ENCODE measurements at regions not wholly inside any gene's neighbourhood (a gene's known extent, or its start where the extent isn't known, plus 50 kb on each side); places are given as distances from the start of the nearest gene placed in this dataset.

DNA sequence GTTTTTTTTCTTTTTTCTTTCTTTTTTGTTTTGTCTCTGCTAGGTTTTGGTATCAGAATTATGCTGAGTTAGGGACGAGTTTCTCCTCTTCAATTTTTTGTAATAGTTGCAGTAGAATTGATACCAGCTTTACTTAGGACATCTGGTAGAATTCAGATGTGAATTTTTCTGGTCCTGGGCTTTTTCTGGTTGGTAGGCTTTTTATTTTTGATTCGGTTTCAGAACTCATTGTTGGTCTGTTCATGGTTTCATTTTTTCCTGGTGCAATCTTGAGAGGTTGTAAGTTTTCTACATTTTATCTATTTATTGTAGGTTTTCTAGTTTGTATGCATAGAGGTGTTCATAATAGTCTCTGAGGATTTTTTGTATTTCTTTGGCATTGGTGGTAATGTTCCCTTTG, 498.1 kb upstream of the CPEB2 start:
- no peak for DNase-seq

DNA sequence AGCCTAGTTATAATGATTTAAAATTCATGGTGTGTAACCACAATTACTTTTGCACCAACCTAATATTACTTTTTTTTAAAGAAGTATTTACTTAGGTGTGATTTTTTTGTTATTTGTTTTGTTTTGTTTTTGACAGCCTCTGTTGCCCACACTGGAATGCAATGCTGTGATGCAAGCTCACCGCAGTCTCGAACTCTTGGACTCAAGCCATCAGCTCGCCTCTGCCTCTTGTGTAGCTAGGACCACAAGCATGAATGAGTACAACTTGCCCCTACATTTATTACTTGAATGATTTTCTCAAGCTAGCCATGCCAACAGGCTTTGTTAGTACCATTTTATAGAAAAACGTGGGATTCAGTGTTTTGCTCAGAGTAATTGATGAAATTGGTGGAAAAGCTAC, 488.8 kb upstream of the CPEB2 start:
- no peak for DNase-seq

DNA sequence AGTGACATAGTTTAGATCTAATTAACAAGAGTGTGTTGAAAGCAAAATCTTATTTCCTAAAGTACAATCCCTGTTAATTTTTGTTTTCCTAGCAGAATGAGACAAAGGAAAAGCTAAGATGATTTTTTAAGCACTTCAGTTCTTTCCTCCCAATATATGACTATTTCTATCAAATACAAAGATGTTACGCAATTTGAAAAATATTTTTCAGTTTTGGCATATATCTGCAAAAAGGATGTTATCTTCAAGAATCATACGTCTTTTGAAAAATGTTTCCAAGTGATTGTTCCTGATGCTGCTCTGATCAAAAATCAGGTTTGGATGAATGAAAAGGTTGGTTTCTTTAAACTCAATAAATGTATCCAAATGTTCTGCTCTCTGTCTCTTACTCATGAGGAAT, 486.7 kb upstream of the CPEB2 start:
- DNase-seq = no peak

DNA sequence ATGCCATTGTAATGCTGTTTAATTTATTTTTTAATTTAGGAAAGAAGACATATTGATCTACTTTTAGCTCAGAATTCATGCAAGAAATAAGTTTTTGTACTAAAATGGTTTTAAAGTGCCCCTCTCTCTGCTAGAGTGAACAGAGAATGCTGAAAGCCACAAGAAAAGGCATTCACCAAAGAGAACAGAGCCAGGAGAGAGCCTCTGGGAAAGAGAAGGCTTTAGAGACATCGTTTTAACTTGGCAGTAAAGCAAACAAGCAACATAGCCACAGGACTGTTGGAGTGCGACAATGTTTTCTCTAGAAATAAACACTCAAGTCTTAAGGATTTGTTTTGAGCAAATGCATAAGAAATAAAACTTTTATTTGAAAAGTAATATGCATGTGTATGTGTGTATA, 484.1 kb upstream of the CPEB2 start:
- DNase-seq = no peak

GRCh38 chr4:14520171-14520570, 482.1 kb upstream of the CPEB2 start:
- DNase-seq = no peak

DNA sequence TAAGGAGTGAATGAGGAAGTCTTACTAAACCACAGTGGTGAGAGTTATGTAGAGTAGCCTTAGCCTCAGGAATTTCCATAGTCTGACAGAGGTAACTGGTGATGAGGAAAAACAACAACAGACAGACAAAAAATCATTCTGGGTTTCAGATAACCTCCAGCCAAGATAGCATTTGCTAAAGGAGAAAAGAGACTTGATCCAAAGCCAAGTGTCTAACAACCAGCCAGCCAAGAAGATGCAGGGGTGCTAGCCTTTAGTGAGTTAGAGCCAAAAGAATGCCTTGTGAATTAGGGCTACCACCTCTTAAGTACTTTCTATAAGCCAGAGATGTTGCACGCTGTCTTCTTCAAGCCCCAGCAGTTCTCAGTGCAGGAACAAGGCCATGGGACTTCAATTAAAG, 478.0 kb upstream of the CPEB2 start:
- DNase-seq = no peak

- no peak for DNase-seq
Measured at GRCh38 chr4:14528918-14529317, 473.4 kb upstream of the CPEB2 start.

DNA sequence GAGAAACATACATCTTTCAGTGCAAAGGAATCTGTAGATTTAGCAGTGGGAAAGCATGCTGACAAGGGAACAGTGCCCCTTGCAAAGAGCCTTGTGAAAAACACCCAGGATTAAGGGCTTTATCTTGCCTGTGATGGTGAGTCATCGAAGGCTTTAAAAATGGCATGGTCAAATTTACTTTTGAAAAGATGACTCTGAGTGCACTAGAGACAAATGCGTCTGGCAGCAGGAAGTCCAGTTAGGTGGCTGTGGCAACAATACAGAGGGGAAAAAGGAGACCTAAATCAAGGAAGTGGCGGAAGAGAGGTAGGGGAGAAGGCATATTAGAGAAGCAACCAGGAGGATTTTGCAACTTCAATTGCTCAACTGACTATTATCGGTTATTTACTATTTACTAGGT, 472.6 kb upstream of the CPEB2 start:
- DNase-seq = no peak

DNA sequence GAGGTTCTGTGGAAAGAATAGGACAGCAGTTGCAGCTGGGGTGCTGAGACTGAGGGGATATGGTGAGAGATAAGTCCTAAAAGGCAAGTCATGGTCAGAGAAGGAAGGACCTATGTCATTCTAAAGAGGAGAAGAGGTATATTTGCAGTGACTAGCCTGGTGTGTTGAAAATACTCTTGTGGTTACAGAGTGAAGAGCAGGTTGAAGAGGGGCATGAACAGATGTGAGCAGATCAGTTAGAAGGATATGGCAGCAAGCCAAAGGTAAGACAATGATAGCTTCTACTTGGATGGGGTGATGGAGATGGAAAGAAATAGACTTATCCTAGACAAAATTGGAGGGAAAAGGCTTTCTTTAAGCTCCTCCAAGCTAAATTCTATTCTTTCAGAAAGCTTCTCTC, 469.8 kb upstream of the CPEB2 start:
- no peak for DNase-seq

- no peak for DNase-seq
Measured at GRCh38 chr4:14539246-14539645, 463.0 kb upstream of the CPEB2 start.

DNA sequence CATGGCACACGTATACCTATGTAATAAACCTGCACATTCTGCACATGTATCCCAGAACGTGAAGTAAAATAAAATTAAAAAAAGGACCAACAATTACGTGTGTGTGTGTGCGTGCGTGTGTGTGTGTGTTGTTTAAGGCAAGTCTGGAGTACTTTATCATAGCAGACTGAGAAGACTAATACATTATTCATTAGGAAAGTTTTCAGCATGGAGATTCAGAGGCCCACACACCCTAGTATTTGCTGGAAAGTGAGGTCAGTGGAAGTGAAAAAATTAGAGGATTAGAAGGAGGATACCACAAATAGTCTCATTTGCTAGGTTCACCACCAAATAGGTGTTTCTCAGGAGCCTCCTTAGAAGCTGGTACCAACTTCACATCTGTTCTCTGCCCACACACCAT, 457.1 kb upstream of the CPEB2 start:
- DNase-seq = no peak

DNA sequence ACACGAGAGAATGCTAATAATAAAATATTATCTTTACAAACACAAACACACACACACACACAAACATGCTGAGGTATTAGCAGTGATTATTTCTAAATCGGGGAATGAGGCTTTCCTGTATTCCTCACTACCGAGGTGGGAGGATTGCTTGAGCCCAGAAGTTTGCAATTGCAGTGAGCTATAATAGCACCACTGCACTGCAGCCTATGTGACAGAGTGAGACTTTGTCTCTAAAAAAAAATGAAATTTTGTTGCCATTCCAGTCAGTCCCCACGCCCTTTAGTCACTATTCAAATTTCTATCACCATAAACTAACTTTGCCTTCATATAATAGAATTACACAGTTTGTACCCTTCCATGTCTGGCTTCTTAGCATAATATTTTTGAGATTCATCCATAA, 456.5 kb upstream of the CPEB2 start:
- no peak for DNase-seq

DNA sequence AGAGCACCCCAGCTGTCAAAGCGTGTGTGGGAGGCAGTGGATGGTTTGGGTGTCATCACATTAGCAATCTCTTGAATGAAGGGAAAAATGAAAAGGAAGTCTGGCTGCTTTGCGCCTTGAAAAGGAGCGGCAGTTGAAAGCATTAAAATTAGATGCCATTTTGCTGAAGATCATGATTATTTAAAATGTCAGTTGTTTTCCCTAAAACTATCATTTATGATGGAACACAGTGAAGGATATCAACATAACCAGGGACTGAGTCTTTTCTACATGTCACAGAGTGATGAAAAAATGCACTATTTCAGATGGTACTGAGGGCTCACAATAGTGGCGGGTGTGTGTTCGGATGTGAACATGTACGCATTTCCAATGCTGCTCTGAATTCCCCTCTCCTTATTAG, 450.2 kb upstream of the CPEB2 start:
- no peak for DNase-seq

DNA sequence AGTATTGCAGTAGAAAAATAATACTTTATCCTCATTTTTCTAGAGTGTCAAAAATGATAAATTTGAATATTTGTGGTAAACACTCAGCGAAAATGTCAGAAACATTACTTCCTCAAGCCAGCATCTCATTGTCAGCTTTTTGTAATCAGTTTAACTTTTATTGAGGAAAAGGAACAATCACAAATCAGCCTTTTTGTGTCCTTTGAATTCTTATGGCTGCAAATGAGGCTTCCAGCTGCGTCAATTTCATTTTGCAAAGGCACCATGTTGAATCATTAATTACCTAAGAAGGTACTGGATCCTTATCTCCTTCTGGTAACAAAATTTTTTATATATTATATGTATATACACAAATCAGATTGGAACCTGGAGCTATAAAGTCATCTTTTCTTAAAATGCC, 442.6 kb upstream of the CPEB2 start:
- DNase-seq = no peak

GRCh38 chr4:14560577-14560976, 441.7 kb upstream of the CPEB2 start:
- DNase-seq = no peak

DNA sequence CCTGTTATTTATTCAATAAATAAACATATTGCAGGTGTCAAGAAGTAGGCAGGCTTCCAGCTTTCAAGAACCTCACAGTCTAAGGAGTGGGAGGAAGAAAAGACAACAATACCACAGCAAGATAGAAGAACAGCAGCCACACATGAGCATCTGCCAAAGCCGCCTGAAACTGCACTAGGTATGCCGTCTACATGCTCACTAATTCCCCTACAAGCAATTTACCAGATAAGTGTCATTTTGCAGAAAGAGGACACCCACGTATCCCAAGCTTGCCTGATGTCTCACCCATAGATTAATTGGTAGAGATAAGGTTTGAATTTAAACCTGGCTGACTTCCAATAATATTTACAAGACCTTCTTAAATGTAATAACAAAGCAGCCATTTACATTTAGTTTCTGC, 439.4 kb upstream of the CPEB2 start:
- no peak for DNase-seq

GRCh38 chr4:14564281-14564680, 438.0 kb upstream of the CPEB2 start:
- no peak for DNase-seq

DNA sequence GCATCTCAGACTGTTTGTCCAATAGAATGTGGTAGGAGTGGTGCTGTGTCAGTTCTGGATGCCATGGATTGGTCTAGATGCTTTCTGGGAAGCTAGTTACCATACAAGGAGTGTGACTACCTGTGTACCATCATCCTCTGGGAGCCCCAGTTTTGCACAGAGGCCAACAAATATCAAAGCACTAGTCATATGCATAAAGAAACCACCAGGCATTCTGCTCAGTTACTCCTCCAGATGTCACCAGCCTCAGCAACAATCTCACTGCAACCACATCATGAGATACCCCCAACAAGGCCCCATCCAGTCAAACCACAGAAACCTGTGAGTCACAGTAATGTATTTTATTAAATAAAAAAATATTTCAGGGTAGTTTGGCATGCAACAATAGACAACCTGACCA, 435.8 kb upstream of the CPEB2 start:
- no peak for DNase-seq

- no peak for DNase-seq
Measured at GRCh38 chr4:14568351-14568750, 433.9 kb upstream of the CPEB2 start.

- no peak for DNase-seq
Measured at GRCh38 chr4:14575289-14575688, 427.0 kb upstream of the CPEB2 start.

DNA sequence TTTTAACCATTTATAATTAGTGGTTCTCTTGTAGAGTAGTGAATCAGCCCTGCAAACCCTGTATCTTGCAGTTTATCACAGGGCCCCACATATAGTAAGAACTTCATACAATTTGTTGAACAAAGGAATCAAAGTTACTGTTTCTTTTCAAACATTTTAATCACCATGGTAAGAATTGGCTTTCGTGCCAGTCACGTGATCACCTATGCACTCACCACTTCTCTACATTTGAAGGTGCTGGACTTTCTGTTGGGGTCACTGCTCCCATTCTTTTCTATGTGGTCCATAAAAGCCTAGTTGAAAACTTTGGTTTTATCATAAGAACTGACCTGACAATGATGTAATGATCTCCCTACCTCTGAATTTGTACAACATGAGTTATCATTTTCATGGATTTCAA, 426.4 kb upstream of the CPEB2 start:
- no peak for DNase-seq

GRCh38 chr4:14580061-14580460, 422.2 kb upstream of the CPEB2 start:
- no peak for DNase-seq

DNA sequence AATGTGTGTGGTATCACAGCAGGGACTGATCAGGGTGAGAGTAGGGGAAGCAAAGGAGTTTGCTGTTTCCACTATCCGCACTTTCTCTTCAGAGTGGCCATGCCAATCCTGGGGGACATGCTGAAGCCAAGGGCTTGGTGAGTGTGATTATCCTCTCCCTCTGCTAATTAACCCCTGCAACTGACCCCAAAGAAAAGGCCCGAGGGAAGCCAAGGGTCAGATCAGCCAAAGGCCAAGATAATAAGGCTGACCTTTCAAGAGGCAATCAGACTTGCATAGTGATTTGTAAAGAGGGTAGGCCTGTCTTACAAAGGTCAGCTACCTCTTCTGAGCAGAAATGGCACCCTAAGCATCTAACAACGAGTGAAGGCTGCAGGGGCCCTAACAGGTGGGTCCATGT, 420.5 kb upstream of the CPEB2 start:
- DNase-seq = no peak

DNA sequence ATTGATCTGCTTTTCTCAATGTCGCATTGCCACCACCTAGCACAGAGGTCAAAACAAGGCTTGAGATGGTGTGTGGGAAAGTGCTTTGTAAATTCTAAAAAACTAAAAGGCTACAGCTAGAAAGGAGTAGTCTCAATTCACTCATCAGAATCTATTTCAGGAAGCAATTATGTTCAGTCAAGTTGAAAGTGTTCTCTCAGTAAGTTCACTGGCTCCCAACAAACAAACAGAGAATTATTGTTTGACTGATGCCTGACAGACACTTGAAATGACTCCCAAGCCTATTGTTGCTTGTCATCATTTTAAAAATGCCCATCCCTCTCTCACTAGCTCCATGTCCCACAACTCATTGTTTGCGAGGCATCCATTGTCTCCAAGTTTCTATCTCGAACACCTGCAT, 419.6 kb upstream of the CPEB2 start:
- no peak for DNase-seq

DNA sequence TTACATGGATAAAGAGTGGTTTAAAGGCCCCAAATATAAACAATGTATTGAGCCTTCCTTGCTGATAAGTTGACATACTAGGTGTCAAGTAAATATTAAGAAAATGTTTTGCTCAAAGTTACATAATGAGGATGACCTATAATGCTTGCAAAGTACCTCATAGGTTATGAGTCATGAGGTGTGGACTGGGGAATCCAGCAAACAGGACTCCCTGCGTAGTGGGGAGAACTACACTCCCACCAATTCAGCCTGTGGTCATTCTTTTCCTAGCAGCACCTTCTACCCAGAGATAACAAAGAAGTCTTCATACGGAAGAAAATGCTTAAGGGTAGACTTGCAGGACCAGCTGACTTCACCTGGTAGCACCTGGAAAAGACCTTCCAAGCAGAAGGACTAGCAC, 418.9 kb upstream of the CPEB2 start:
- DNase-seq = no peak

DNA sequence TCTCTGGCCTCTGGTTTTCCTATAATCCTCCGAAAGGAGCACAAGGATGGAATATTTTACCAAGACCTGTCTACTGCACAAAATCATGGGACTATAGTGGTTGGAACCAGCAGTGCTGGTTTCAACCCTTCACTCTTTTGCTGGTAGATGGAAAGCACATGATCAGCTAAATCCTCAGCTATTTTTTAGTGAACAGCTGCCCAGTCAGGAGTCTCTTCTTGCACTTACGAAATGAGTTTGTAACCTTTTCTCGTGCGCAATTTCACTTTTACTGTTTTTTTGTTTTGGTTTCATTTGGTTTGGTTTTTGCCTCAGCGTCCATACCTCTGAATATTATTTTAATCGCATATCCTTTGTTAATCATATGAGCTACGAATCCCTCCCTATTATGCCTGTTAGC, 418.5 kb upstream of the CPEB2 start:
- DNase-seq = no peak

- no peak for DNase-seq
Measured at GRCh38 chr4:14592950-14593349, 409.3 kb upstream of the CPEB2 start.
